Neuronal stem cell (in vitro differentiated cells): ENCODE measurements at regions not wholly inside any gene's neighbourhood (a gene's known extent, or its start where the extent isn't known, plus 50 kb on each side); places are given as distances from the start of the nearest gene placed in this dataset.
A peak's percentile ranks its signal among the peaks of the same experiment; 100 is the strongest.

Source experiments
- DNase-seq: peaks from one replicate; pipeline ENCODE4 v3.0.0-alpha.2; 2013; ENCODE audit warnings: low spot score
- H2AFZ ChIP-seq: one replicate; pipeline ENCODE4 v1.6.1; 2013; ENCODE audit warnings: mild to moderate bottlenecking, low read length, inconsistent platforms
- H2AK5ac ChIP-seq: 2 replicates; pipeline ENCODE4 v1.6.1; 2013; ENCODE audit warnings: low read depth, mild to moderate bottlenecking, inconsistent platforms, low read length, moderate library complexity, mixed read lengths
- H2BK120ac ChIP-seq: 2 replicates; pipeline ENCODE4 v1.6.1; 2013; ENCODE audit warnings: low read depth, mild to moderate bottlenecking, inconsistent platforms, low read length, moderate library complexity, mixed read lengths
- H2BK12ac ChIP-seq: one replicate; pipeline ENCODE4 v1.6.1; 2013; ENCODE audit warnings: low read length, inconsistent platforms
- H2BK15ac ChIP-seq: 2 replicates; pipeline ENCODE4 v1.6.1; 2013; ENCODE audit warnings: mild to moderate bottlenecking, low read length, inconsistent platforms, mixed read lengths
- H2BK5ac ChIP-seq: one replicate; pipeline ENCODE4 v1.6.1; 2013; ENCODE audit warnings: inconsistent platforms, mild to moderate bottlenecking, low read length, moderate library complexity
- H3K14ac ChIP-seq: one replicate; pipeline ENCODE4 v1.6.1; 2013; ENCODE audit warnings: low read length, inconsistent platforms
- H3K18ac ChIP-seq: 2 replicates; pipeline ENCODE4 v1.6.1; 2013; ENCODE audit warnings: low read length, inconsistent platforms
- H3K23ac ChIP-seq: 2 replicates; pipeline ENCODE4 v1.6.1; 2013; ENCODE audit warnings: low read depth, mild to moderate bottlenecking, mixed read lengths, low read length, inconsistent platforms; ENCODE audit not compliant: poor library complexity
- H3K27ac ChIP-seq: replicated peaks from 3 replicates; pipeline ENCODE4 v1.5.1; 2013; ENCODE audit warnings: low read length, inconsistent platforms
- H3K27me3 ChIP-seq, 3 experiments: 2 replicates each; pipeline ENCODE4 v1.6.1; 2013; ENCODE audit warnings: low read length in 3 of 3, mild to moderate bottlenecking in 2 of 3, inconsistent platforms in 1 of 3, low read depth in 1 of 3, mixed read lengths in 1 of 3, moderate library complexity in 1 of 3; ENCODE audit not compliant: control insufficient read depth in 3 of 3, insufficient read depth in 3 of 3
- H3K36me3 ChIP-seq, 2 donors: replicated peaks in 1 of 2; 2 replicates each; pipeline ENCODE4 v1.6.1; 2013; ENCODE audit warnings: low read length in 2 of 2; ENCODE audit not compliant: control insufficient read depth in 2 of 2, insufficient read depth in 2 of 2
- H3K4ac ChIP-seq: 2 replicates; pipeline ENCODE4 v1.6.1; 2013; ENCODE audit warnings: inconsistent platforms, mild to moderate bottlenecking, low read length, moderate library complexity
- H3K4me1 ChIP-seq, 2 donors: 1 replicate in 1 of 2; 2 replicates in 1 of 2; pipeline ENCODE4 v1.6.1; 2013; ENCODE audit warnings: low read length in 2 of 2, low read depth in 1 of 2; ENCODE audit not compliant: control insufficient read depth in 2 of 2, insufficient read depth in 1 of 2
- H3K4me2 ChIP-seq: one replicate; pipeline ENCODE4 v1.6.1; 2013; ENCODE audit warnings: mild to moderate bottlenecking, low read length, inconsistent platforms; ENCODE audit not compliant: insufficient read depth, poor library complexity, severe bottlenecking
- H3K4me3 ChIP-seq, 2 donors: 2 replicates each; pipeline ENCODE4 v1.5.1; 2013; ENCODE audit warnings: low read length in 2 of 2, mild to moderate bottlenecking in 2 of 2, inconsistent platforms in 1 of 2, moderate library complexity in 1 of 2
- H3K79me1 ChIP-seq: one replicate; pipeline ENCODE4 v1.6.1; 2013; ENCODE audit warnings: low read depth, mild to moderate bottlenecking, inconsistent platforms, low read length, moderate library complexity
- H3K9ac ChIP-seq: one replicate; pipeline ENCODE4 v1.6.1; 2013; ENCODE audit warnings: mild to moderate bottlenecking, low read depth, low read length, inconsistent platforms; ENCODE audit not compliant: poor library complexity
- H3K9me3 ChIP-seq, 2 donors: replicated peaks in 1 of 2; 2 replicates each; pipeline versions ENCODE3 to v1.6.1; 2013; ENCODE audit warnings: low read length in 2 of 2, mild to moderate bottlenecking in 2 of 2, inconsistent platforms in 1 of 2, low read depth in 1 of 2, mixed read lengths in 1 of 2, moderate library complexity in 1 of 2; ENCODE audit not compliant: control insufficient read depth in 2 of 2, insufficient read depth in 1 of 2
- H4K8ac ChIP-seq: one replicate; pipeline ENCODE4 v1.6.1; 2013; ENCODE audit warnings: low read depth, mild to moderate bottlenecking, inconsistent platforms, low read length, moderate library complexity
- H4K91ac ChIP-seq: one replicate; pipeline ENCODE4 v1.6.1; 2013; ENCODE audit warnings: low read length, low read depth, mild to moderate bottlenecking, inconsistent platforms; ENCODE audit not compliant: poor library complexity
- WGBS, 2 donors: extraction: QIAGEN DNeasy Blood & Tissue Kit; methylation state at CpG; one replicate each; pipeline ENCODE4 v1.1.7; 2013; ENCODE audit warnings: missing lambda C conversion rate in 2 of 2, mixed read lengths in 1 of 2; ENCODE audit not compliant: insufficient read length in 2 of 2, insufficient replicate concordance in 1 of 2; ENCODE audit errors: extremely low coverage in 2 of 2; 5-methylcytosine and 5-hydroxymethylcytosine counted together

GRCh38 chr18:73943763-73944162 lies 203.9 kb downstream of the FBXO15 start:
- no peak overlapping the region for H2AK5ac ChIP-seq
- peaks cover 0 to 1% of the 10 kb centered on the region in 2 donors for H3K4me1 ChIP-seq
- no peak for DNase-seq
- no peak overlapping the region for H3K4ac ChIP-seq
- no peak overlapping the region for H2BK120ac ChIP-seq
- H2BK5ac ChIP-seq: no peak overlapping the region
- no peak overlapping the region for H3K27ac ChIP-seq
- H3K27me3 ChIP-seq: no peaks in the 10 kb centered on the region
- no peak overlapping the region for H4K8ac ChIP-seq
- no peak overlapping the region for H2BK12ac ChIP-seq
- no peak overlapping the region for H3K23ac ChIP-seq
- H3K36me3 ChIP-seq: no peaks in the 10 kb centered on the region
- no peak overlapping the region for H4K91ac ChIP-seq
- no peaks in the 10 kb centered on the region for H3K79me1 ChIP-seq
- no peak overlapping the region for H3K4me2 ChIP-seq
- H3K18ac ChIP-seq: peak overlapping the region; percentile 23
- H3K14ac ChIP-seq: no peak overlapping the region
- H2BK15ac ChIP-seq: no peak overlapping the region
- H2AFZ ChIP-seq: no peak overlapping the region
- no peak overlapping the region for H3K9ac ChIP-seq
- H3K9me3 ChIP-seq: no peaks in the 10 kb centered on the region
- no CpG with 5 or more reads among the region's 9 CpGs for WGBS, 2 donors
- H3K4me3 ChIP-seq: no peak overlapping the region

GRCh38 chr18:73942956-73943355 lies 204.7 kb downstream of the FBXO15 start:
- no peak overlapping the region for H3K14ac ChIP-seq
- no peaks in the 10 kb centered on the region for H3K9me3 ChIP-seq
- no peak for DNase-seq
- no peaks in the 10 kb centered on the region for H3K27me3 ChIP-seq
- H3K79me1 ChIP-seq: no peaks in the 10 kb centered on the region
- H2BK5ac ChIP-seq: no peak overlapping the region
- no peak overlapping the region for H3K18ac ChIP-seq
- no peak overlapping the region for H3K27ac ChIP-seq
- no peaks in the 10 kb centered on the region for H3K36me3 ChIP-seq
- H3K4me1 ChIP-seq: no peaks in the 10 kb centered on the region
- no peak overlapping the region for H2AFZ ChIP-seq
- H2BK15ac ChIP-seq: no peak overlapping the region
- H4K91ac ChIP-seq: no peak overlapping the region
- no peak overlapping the region for H2BK12ac ChIP-seq
- H2BK120ac ChIP-seq: no peak overlapping the region
- no peak overlapping the region for H3K23ac ChIP-seq
- no peak overlapping the region for H4K8ac ChIP-seq
- H3K4ac ChIP-seq: no peak overlapping the region
- no peak overlapping the region for H3K9ac ChIP-seq
- no CpG with 5 or more reads among the region's 4 CpGs for WGBS, 2 donors
- H3K4me3 ChIP-seq: no peak overlapping the region
- no peak overlapping the region for H2AK5ac ChIP-seq
- H3K4me2 ChIP-seq: no peak overlapping the region

GRCh38 chr18:73942081-73942625 lies 205.5 kb downstream of the FBXO15 start:
- H3K9me3 ChIP-seq: no peaks in the 10 kb centered on the region
- H2BK12ac ChIP-seq: no peak overlapping the region
- H3K14ac ChIP-seq: no peak overlapping the region
- no peaks in the 10 kb centered on the region for H3K36me3 ChIP-seq
- H2BK5ac ChIP-seq: no peak overlapping the region
- no peak overlapping the region for H2AFZ ChIP-seq
- no peak overlapping the region for H3K27ac ChIP-seq
- H2AK5ac ChIP-seq: no peak overlapping the region
- H3K4me3 ChIP-seq: no peak overlapping the region
- H3K18ac ChIP-seq: no peak overlapping the region
- WGBS, 2 donors: no CpG with 5 or more reads among the region's 8 CpGs
- H3K23ac ChIP-seq: no peak overlapping the region
- no peak overlapping the region for H4K91ac ChIP-seq
- H3K4me1 ChIP-seq: no peaks in the 10 kb centered on the region
- H3K4me2 ChIP-seq: no peak overlapping the region
- H2BK120ac ChIP-seq: no peak overlapping the region
- H3K27me3 ChIP-seq: no peaks in the 10 kb centered on the region
- DNase-seq: no peak
- H3K79me1 ChIP-seq: no peaks in the 10 kb centered on the region
- no peak overlapping the region for H3K4ac ChIP-seq
- no peak overlapping the region for H3K9ac ChIP-seq
- H2BK15ac ChIP-seq: no peak overlapping the region
- no peak overlapping the region for H4K8ac ChIP-seq

- Histone ChIP-seq H3K9me3 (no peaks in the 10 kb centered on the region), H3K4me2 (no peak overlapping the region), H2BK12ac (no peak overlapping the region), H3K4ac (no peak overlapping the region), H3K9ac (no peak overlapping the region), H3K36me3 (no peaks in the 10 kb centered on the region), H2BK120ac (no peak overlapping the region), H4K91ac (no peak overlapping the region), H3K79me1 (no peaks in the 10 kb centered on the region), H2BK5ac (no peak overlapping the region), H3K4me3 (no peak overlapping the region), H3K4me1 (no peaks in the 10 kb centered on the region), H3K18ac (no peak overlapping the region), H3K14ac (no peak overlapping the region), H2BK15ac (no peak overlapping the region), H2AK5ac (no peak overlapping the region), H4K8ac (no peak overlapping the region), H3K27ac (no peak overlapping the region), H3K23ac (no peak overlapping the region), H3K27me3 (no peaks in the 10 kb centered on the region), H2AFZ (no peak overlapping the region)
- DNase-seq: no peak
- no CpG with 5 or more reads among the region's 8 CpGs for WGBS, 2 donors
These were observed 206.9 kb downstream of the FBXO15 start for GRCh38 chr18:73940721-73941120.
